ENCODE measurements at regions not wholly inside any gene's neighbourhood (a gene's known extent, or its start where the extent isn't known, plus 50 kb on each side); places are given as distances from the start of the nearest gene placed in this dataset.

GRCh38 chr1:99546432-99547416, 99.2 kb upstream of the PALMD start:
- no peaks in the 10 kb centered on the region for H3K9me3 ChIP-seq
- no peak overlapping the region for H3K4me3 ChIP-seq
- H3K27ac ChIP-seq: no peak overlapping the region
- 82 to 84% methylated on average over 3 of the region's 3 CpGs for WGBS, 2 donors
- H3K4me1 ChIP-seq: peaks cover 0 to 9% (median 0%) of the 10 kb centered on the region in 3 donors
- no peaks in the 10 kb centered on the region for H3K27me3 ChIP-seq
- no peak for TF ChIP-seq CTCF (IDR thresholded peaks at IDR 0.05)
- no peak for TF ChIP-seq POLR2A (IDR thresholded peaks at IDR 0.05)
- H3K36me3 ChIP-seq: no peaks in the 10 kb centered on the region
- DNase-seq: no peak
- intact Hi-C loops (cut with DNase I): no loop called here

- intact Hi-C loops (cut with DNase I): no loop called here
- Histone ChIP-seq H3K9me3 (no peaks in the 10 kb centered on the region), H3K36me3 (no peaks in the 10 kb centered on the region), H3K4me3 (no peak overlapping the region), H3K4me1 (peaks cover 0 to 9% (median 0%) of the 10 kb centered on the region in 3 donors), H3K27me3 (no peaks in the 10 kb centered on the region), H3K27ac (no peak overlapping the region)
- 20 to 59% methylated on average over 3 of the region's 3 CpGs for whole genome bisulfite sequencing, 2 donors
- no peak for DNase-seq
- no peak for TF ChIP-seq CTCF (IDR thresholded peaks at IDR 0.05)
- TF ChIP-seq POLR2A (IDR thresholded peaks at IDR 0.05): no peak
Observed at GRCh38 chr1:99548943-99549605, 96.8 kb upstream of the PALMD start.

GRCh38 chr1:99550198-99550597, 95.7 kb upstream of the PALMD start:
- Histone ChIP-seq H3K4me3 (no peak overlapping the region), H3K36me3 (no peaks in the 10 kb centered on the region), H3K4me1 (peaks cover 0 to 9% (median 0%) of the 10 kb centered on the region in 3 donors), H3K27me3 (no peaks in the 10 kb centered on the region), H3K27ac (no peak overlapping the region), H3K9me3 (no peaks in the 10 kb centered on the region)
- TF ChIP-seq CTCF (IDR thresholded peaks at IDR 0.05): no peak
- no peak for TF ChIP-seq POLR2A (IDR thresholded peaks at IDR 0.05)
- no peak for DNase-seq
- WGBS, 2 donors: 89 to 98% methylated on average over 9 of the region's 9 CpGs
- intact Hi-C loops (cut with DNase I): no loop called here

GRCh38 chr1:99551812-99552614, 93.9 kb upstream of the PALMD start:
- no peak overlapping the region for H3K27ac ChIP-seq
- no peaks in the 10 kb centered on the region for H3K36me3 ChIP-seq
- TF ChIP-seq CTCF (IDR thresholded peaks at IDR 0.05): no peak
- no peak for TF ChIP-seq POLR2A (IDR thresholded peaks at IDR 0.05)
- no peak overlapping the region for H3K4me3 ChIP-seq
- peaks cover 0 to 9% (median 0%) of the 10 kb centered on the region in 3 donors for H3K4me1 ChIP-seq
- H3K27me3 ChIP-seq: no peaks in the 10 kb centered on the region
- H3K9me3 ChIP-seq: no peaks in the 10 kb centered on the region
- DNase-seq: no peak
- intact Hi-C loops (cut with DNase I): no loop called here
- WGBS, 2 donors: 69 to 86% methylated on average over 2 of the region's 2 CpGs
